ENCODE measurements at regions not wholly inside any gene's neighbourhood (a gene's known extent, or its start where the extent isn't known, plus 50 kb on each side); places are given as distances from the start of the nearest gene placed in this dataset.

DNA sequence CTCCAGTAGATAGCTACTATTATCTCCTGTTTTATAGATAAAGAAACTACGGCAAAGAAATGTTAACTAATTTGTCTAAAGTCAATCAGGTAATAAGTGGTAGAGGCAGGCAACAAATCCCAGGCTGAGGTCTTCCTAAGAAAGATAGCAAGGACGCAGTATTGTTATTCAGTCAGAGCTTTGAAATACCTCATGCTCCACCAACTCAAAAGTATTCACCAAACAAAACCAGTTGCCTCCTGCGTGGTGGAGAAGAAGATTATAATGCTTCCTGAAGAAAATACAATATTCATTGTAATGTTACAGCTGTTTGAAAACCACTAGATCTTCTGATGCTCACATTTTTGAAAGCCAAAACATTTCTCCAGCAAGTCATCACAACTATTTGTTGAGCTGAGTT, 138.2 kb upstream of the CNTN4 start (continued):
- TF ChIP-seq, protein P1, sequence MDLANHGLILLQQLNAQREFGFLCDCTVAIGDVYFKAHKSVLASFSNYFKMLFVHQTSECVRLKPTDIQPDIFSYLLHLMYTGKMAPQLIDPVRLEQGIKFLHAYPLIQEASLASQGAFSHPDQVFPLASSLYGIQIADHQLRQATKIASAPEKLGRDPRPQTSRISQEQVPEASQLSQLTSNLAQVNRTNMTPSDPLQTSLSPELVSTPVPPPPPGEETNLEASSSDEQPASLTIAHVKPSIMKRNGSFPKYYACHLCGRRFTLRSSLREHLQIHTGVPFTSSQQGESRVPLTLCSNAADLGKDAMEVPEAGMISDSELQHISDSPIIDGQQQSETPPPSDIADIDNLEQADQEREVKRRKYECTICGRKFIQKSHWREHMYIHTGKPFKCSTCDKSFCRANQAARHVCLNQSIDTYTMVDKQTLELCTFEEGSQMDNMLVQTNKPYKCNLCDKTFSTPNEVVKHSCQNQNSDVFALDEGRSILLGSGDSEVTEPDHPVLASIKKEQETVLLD (IDR thresholded peaks at IDR 0.05) = no peak
- TF ChIP-seq IRF2 (CRISPR knock-in tag; IDR thresholded peaks at IDR 0.05) (no peak), LEF1 (IDR thresholded peaks at IDR 0.05) (no peak), NONO (IDR thresholded peaks at IDR 0.05; ENCODE audit: low read depth in 2 of 2, low read length in 1 of 2) (no peak), BRF1 (IDR thresholded peaks at IDR 0.05; ENCODE audit: borderline replicate concordance, extremely low read depth, insufficient read length) (no peak), ARID2 (IDR thresholded peaks at IDR 0.05) (no peak), ZNF668 (CRISPR knock-in tag; IDR thresholded peaks at IDR 0.05) (no peak), FOXM1 (IDR thresholded peaks at IDR 0.05; ENCODE audit: low read depth) (no peak), FOXM1 (CRISPR knock-in tag; IDR thresholded peaks at IDR 0.05; ENCODE audit: low read depth) (no peak), U2AF1 (optimal IDR thresholded peaks at IDR 0.05; ENCODE audit: low read depth, low read length) (no peak)
- TF ChIP-seq, protein P2, sequence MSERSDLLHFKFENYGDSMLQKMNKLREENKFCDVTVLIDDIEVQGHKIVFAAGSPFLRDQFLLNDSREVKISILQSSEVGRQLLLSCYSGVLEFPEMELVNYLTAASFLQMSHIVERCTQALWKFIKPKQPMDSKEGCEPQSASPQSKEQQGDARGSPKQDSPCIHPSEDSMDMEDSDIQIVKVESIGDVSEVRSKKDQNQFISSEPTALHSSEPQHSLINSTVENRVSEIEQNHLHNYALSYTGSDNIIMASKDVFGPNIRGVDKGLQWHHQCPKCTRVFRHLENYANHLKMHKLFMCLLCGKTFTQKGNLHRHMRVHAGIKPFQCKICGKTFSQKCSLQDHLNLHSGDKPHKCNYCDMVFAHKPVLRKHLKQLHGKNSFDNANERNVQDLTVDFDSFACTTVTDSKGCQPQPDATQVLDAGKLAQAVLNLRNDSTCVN (CRISPR knock-in tag; IDR thresholded peaks at IDR 0.05) = no peak
